ENCODE measurements at regions not wholly inside any gene's neighbourhood (a gene's known extent, or its start where the extent isn't known, plus 50 kb on each side); places are given as distances from the start of the nearest gene placed in this dataset.

DNA sequence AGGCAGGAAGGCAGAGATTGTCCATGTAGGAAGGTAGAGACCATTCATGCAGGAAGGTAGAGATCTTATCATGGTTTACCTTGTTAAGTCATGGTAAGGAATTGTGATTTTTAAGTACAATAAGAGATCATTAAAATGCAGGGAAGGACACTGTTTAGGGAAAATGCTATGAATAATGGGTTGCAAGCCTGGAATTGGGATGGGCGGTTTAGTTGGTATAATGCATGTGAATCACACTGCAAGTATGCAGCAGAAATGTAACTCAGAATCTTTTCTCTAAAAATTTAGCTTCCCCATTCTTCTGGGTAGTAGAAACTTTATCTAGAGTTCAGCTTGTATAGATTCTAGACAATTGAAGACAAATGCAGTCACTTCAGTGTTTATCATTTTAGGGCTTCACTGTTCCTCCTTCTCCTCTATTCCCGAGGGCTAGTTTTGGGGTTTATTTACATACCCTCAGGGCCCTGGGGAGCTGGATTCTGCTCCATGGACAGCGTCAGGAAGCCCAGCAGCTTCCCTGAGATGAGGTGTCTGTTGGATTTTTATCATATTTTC lies 212.0 kb downstream of the SREK1 start:
- intact Hi-C loops (cut with DNase I) = no loop called here
- Histone ChIP-seq H3K4me1 (no peaks in the 10 kb centered on the region), H3K27ac (replicated peaks in 1 of 4) (no peak overlapping the region), H3K9me3 (no peaks in the 10 kb centered on the region), H3K27me3 (no peaks in the 10 kb centered on the region), H3K4me3 (no peak overlapping the region), H3K36me3 (peaks cover 0 to 10% (median 0%) of the 10 kb centered on the region in 4 donors)
- TF ChIP-seq EP300 (IDR thresholded peaks at IDR 0.05) (no peak), CTCF (IDR thresholded peaks at IDR 0.05) (no peak), POLR2AphosphoS5 (IDR thresholded peaks at IDR 0.05) (no peak), POLR2A (IDR thresholded peaks at IDR 0.05; ENCODE audit: low read depth) (no peak)
- DNase-seq (ENCODE audit: extremely low spot score) = no peak
- WGBS = 53% methylated on average over 3 of the region's 3 CpGs

DNA sequence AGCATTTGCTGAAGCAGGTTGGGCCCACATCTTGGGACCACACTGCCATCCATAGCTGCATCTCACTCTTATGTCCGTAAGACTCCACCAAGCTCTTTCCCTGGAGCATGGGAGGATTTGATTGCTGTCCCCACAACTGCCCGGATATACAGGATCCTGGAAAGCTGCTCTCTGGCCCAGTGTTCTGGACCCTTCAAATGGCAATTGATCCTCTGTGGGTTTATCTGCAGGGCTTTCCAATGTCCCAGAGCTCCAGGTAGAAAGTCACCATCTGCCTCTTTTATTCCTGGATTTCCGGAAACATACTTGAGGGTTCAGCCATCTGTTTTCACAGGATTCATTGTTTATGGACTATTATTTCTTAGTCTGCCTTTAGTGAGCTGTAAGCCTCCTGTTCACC lies 214.6 kb downstream of the SREK1 start:
- no peaks in the 10 kb centered on the region for H3K9me3 ChIP-seq
- DNase-seq (ENCODE audit: extremely low spot score) = no peak
- intact Hi-C loops (cut with DNase I) = no loop called here
- no peak for TF ChIP-seq CTCF (IDR thresholded peaks at IDR 0.05)
- TF ChIP-seq POLR2AphosphoS5 (IDR thresholded peaks at IDR 0.05) = no peak
- no peak for TF ChIP-seq EP300 (IDR thresholded peaks at IDR 0.05)
- TF ChIP-seq POLR2A (IDR thresholded peaks at IDR 0.05; ENCODE audit: low read depth) = no peak
- WGBS = 98% methylated on average over 3 of the region's 3 CpGs
- peaks cover 0 to 7% (median 0%) of the 10 kb centered on the region in 4 donors for H3K4me1 ChIP-seq
- H3K27ac ChIP-seq (replicated peaks in 1 of 4) = no peak overlapping the region
- H3K27me3 ChIP-seq = no peaks in the 10 kb centered on the region
- H3K36me3 ChIP-seq = peaks cover 0 to 5% (median 0%) of the 10 kb centered on the region in 4 donors
- H3K4me3 ChIP-seq = no peak overlapping the region

- Histone ChIP-seq H3K4me3 (no peak overlapping the region), H3K27ac (replicated peaks in 1 of 4) (no peak overlapping the region), H3K27me3 (no peaks in the 10 kb centered on the region), H3K4me1 (peaks cover 0 to 10% (median 0%) of the 10 kb centered on the region in 4 donors), H3K36me3 (peaks cover 0 to 5% (median 0%) of the 10 kb centered on the region in 4 donors), H3K9me3 (no peaks in the 10 kb centered on the region)
- no peak for DNase-seq (ENCODE audit: extremely low spot score)
- WGBS = 43% methylated on average over 3 of the region's 3 CpGs
- TF ChIP-seq POLR2A (IDR thresholded peaks at IDR 0.05; ENCODE audit: low read depth) = no peak
- no peak for TF ChIP-seq EP300 (IDR thresholded peaks at IDR 0.05)
- TF ChIP-seq POLR2AphosphoS5 (IDR thresholded peaks at IDR 0.05) = no peak
- TF ChIP-seq CTCF (IDR thresholded peaks at IDR 0.05) = no peak
- intact Hi-C loops (cut with DNase I) = no loop called here
Observed at GRCh38 chr5:66361070-66361469, 217.0 kb downstream of the SREK1 start.

DNA sequence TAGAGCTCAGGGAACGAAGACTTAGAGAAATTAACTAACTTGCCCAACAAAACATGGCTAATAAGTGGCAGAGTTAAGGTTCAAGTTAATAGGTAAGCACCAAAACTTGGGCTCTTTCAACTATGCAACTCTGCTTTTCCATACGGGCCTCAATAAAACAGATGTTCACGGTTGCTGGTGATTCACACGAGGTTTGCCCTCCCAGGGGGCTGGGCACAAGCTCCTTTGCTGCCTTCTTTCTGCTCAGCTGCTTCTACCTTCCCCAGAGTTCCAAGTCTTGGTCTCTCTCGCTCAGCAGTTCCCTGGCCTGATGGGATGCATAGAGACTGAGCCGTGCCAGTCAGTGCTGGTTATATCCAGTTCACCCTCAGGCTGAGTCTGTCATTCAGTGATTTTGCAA lies 217.9 kb downstream of the SREK1 start:
- Histone ChIP-seq H3K4me1 (peaks cover 0 to 10% (median 0%) of the 10 kb centered on the region in 4 donors), H3K4me3 (no peak overlapping the region), H3K36me3 (peaks cover 0 to 5% (median 0%) of the 10 kb centered on the region in 4 donors), H3K27ac (replicated peaks in 1 of 4) (no peak overlapping the region), H3K9me3 (no peaks in the 10 kb centered on the region), H3K27me3 (no peaks in the 10 kb centered on the region)
- TF ChIP-seq CTCF (IDR thresholded peaks at IDR 0.05) (no peak), POLR2A (IDR thresholded peaks at IDR 0.05; ENCODE audit: low read depth) (no peak), EP300 (IDR thresholded peaks at IDR 0.05) (no peak), POLR2AphosphoS5 (IDR thresholded peaks at IDR 0.05) (no peak)
- no peak for DNase-seq (ENCODE audit: extremely low spot score)
- WGBS = 71% methylated on average over 6 of the region's 6 CpGs
- intact Hi-C loops (cut with DNase I) = no loop called here

- intact Hi-C loops (cut with DNase I) = no loop called here
- TF ChIP-seq CTCF (IDR thresholded peaks at IDR 0.05) (no peak), POLR2AphosphoS5 (IDR thresholded peaks at IDR 0.05) (no peak), POLR2A (IDR thresholded peaks at IDR 0.05; ENCODE audit: low read depth) (no peak), EP300 (IDR thresholded peaks at IDR 0.05) (no peak)
- Histone ChIP-seq H3K27me3 (no peaks in the 10 kb centered on the region), H3K4me1 (peaks cover 0 to 10% (median 0%) of the 10 kb centered on the region in 4 donors), H3K4me3 (no peak overlapping the region), H3K9me3 (no peaks in the 10 kb centered on the region), H3K27ac (replicated peaks in 1 of 4) (no peak overlapping the region), H3K36me3 (peaks cover 0 to 5% (median 0%) of the 10 kb centered on the region in 4 donors)
- no peak for DNase-seq (ENCODE audit: extremely low spot score)
- 77% methylated on average over 4 of the region's 4 CpGs for WGBS
Observed at GRCh38 chr5:66362687-66363086, 218.6 kb downstream of the SREK1 start.
